Right atrium auricular region (tissue), 2 donors: ENCODE measurements at regions not wholly inside any gene's neighbourhood (a gene's known extent, or its start where the extent isn't known, plus 50 kb on each side); places are given as distances from the start of the nearest gene placed in this dataset.
"Not testable (repeated sequence)": the region's sequence is repeated elsewhere in the genome, so short reads cannot be mapped to it uniquely, and the experiment has no call there.

Experiments
- DNase-seq: peaks from one replicate; pipeline ENCODE4 v3.0.0-alpha.2; 2019; ENCODE audit warnings: low spot score
- H3K27ac ChIP-seq, 2 donors: fragments of 200-600 bp; sonication (generic); 1 replicate in 1 of 2; 2 replicates in 1 of 2; pipeline ENCODE4 v1.5.1; 2016 to 2019
- H3K27me3 ChIP-seq, 2 donors: fragments of 200-600 bp; sonication (generic); one replicate each; pipeline versions ENCODE4 v1.5.1 to v1.6.0; 2017 to 2019
- H3K36me3 ChIP-seq: fragments of 200-600 bp; sonication (generic); one replicate; pipeline ENCODE4 v1.5.1; 2016
- H3K4me1 ChIP-seq, 2 donors: fragments of 200-600 bp; sonication (generic); one replicate each; pipeline versions ENCODE4 v1.5.1 to v1.6.0; 2017 to 2019
- H3K4me3 ChIP-seq, 2 donors: fragments of 200-600 bp; sonication (generic); 1 replicate in 1 of 2; 2 replicates in 1 of 2; pipeline ENCODE4 v1.5.1; 2017 to 2019; ENCODE audit warnings: mild to moderate bottlenecking in 1 of 2, moderate library complexity in 1 of 2
- H3K9me3 ChIP-seq, 2 donors: fragments of 200-600 bp; sonication (generic); one replicate each; pipeline ENCODE4 v1.5.1; 2019
- CTCF ChIP-seq, 2 donors: fragments of 200-600 bp; sonication (generic); IDR thresholded peaks; one replicate each; pipeline ENCODE4 v1.5.1; 2019; ENCODE audit warnings: antibody characterized with exemption in 2 of 2

GRCh38 chr15:69874321-69874720 lies 223.4 kb downstream of the TLE3 start:
- H3K27me3 ChIP-seq: no peaks in the 10 kb centered on the region
- TF ChIP-seq CTCF (IDR thresholded peaks at IDR 0.05): no peak

GRCh38 chr15:69876064-69876940 lies 221.4 kb downstream of the TLE3 start:
- no peak for TF ChIP-seq CTCF (IDR thresholded peaks at IDR 0.05)
- no peak for DNase-seq
- no peak overlapping the region for H3K27ac ChIP-seq
- peaks cover 5 to 26% of the 10 kb centered on the region in 2 donors for H3K9me3 ChIP-seq
- H3K36me3 ChIP-seq: no peaks in the 10 kb centered on the region
- H3K4me1 ChIP-seq: no peaks in the 10 kb centered on the region
- H3K4me3 ChIP-seq: no peak overlapping the region
- no peaks in the 10 kb centered on the region for H3K27me3 ChIP-seq

More at GRCh38 chr15:69874321-69874720, 223.4 kb downstream of the TLE3 start:
- Histone ChIP-seq H3K9me3 (peaks cover 5 to 26% of the 10 kb centered on the region in 2 donors), H3K36me3 (no peaks in the 10 kb centered on the region), H3K4me1 (no peaks in the 10 kb centered on the region), H3K4me3 (no peak overlapping the region), H3K27ac (no peak overlapping the region)
- no peak for DNase-seq

- H3K27ac ChIP-seq, H3K36me3 ChIP-seq, H3K4me3 ChIP-seq, DNase-seq, H3K9me3 ChIP-seq, H3K27me3 ChIP-seq, H3K4me1 ChIP-seq: not testable (repeated sequence)
Measured at GRCh38 chr15:69879963-69880362, 217.8 kb downstream of the TLE3 start.

- Histone ChIP-seq H3K36me3 (no peaks in the 10 kb centered on the region), H3K4me1 (no peaks in the 10 kb centered on the region), H3K4me3 (no peak overlapping the region), H3K27me3 (no peaks in the 10 kb centered on the region), H3K9me3 (no peaks in the 10 kb centered on the region), H3K27ac (no peak overlapping the region)
- no peak for TF ChIP-seq CTCF (IDR thresholded peaks at IDR 0.05)
- DNase-seq: no peak
Measured at GRCh38 chr15:69880571-69881301, 217.0 kb downstream of the TLE3 start.

GRCh38 chr15:69881302-69881670 lies 216.4 kb downstream of the TLE3 start:
- Histone ChIP-seq H3K36me3 (no peaks in the 10 kb centered on the region), H3K9me3 (no peaks in the 10 kb centered on the region), H3K4me1 (no peaks in the 10 kb centered on the region), H3K27me3 (no peaks in the 10 kb centered on the region), H3K4me3 (no peak overlapping the region), H3K27ac (no peak overlapping the region)
- no peak for DNase-seq
- no peak for TF ChIP-seq CTCF (IDR thresholded peaks at IDR 0.05)

GRCh38 chr15:69881766-69882165 lies 216.0 kb downstream of the TLE3 start:
- Histone ChIP-seq H3K9me3 (no peaks in the 10 kb centered on the region), H3K4me1 (peaks cover 0 to 3% of the 10 kb centered on the region in 2 donors), H3K36me3 (no peaks in the 10 kb centered on the region), H3K27ac (no peak overlapping the region), H3K27me3 (no peaks in the 10 kb centered on the region), H3K4me3 (no peak overlapping the region)
- DNase-seq: no peak
- no peak for TF ChIP-seq CTCF (IDR thresholded peaks at IDR 0.05)
